Stomach (tissue), 8 donors: ENCODE measurements at regions not wholly inside any gene's neighbourhood (a gene's known extent, or its start where the extent isn't known, plus 50 kb on each side); places are given as distances from the start of the nearest gene placed in this dataset.

Source experiments
- DNase-seq, 2 donors: peaks; one replicate each; pipeline versions ENCODE4 v3.0.0 to v3.0.0-alpha.2; 2013 to 2019
- H3K27ac ChIP-seq, 5 donors: fragments of 200-600 bp in 4 of 5; sonication (generic) in 4 of 5; one replicate each; pipeline ENCODE4 v1.5.1; 2013 to 2019; ENCODE audit warnings: mild to moderate bottlenecking in 1 of 5, moderate library complexity in 1 of 5
- H3K27me3 ChIP-seq, 3 donors: fragments of 200-600 bp; sonication (generic); one replicate each; pipeline ENCODE4 v1.5.1; 2017 to 2019; ENCODE audit warnings: mixed run types in 1 of 3
- H3K36me3 ChIP-seq, 4 donors: fragments of 200-600 bp; sonication (generic); 1 replicate in 3 of 4; 2 replicates in 1 of 4; pipeline ENCODE4 v1.5.1; 2016 to 2019
- H3K4me1 ChIP-seq, 4 donors: fragments of 200-600 bp; sonication (generic); one replicate each; pipeline ENCODE4 v1.5.1; 2016 to 2019
- H3K4me3 ChIP-seq, 4 donors: fragments of 200-600 bp; sonication (generic) in 3 of 4; one replicate each; pipeline ENCODE4 v1.5.1; 2016 to 2019; ENCODE audit warnings: mild to moderate bottlenecking in 1 of 4
- H3K9me3 ChIP-seq, 4 donors: fragments of 200-600 bp; sonication (generic); one replicate each; pipeline ENCODE4 v1.5.1; 2016 to 2019
- EP300 ChIP-seq: sonication (generic); formaldehyde crosslinking; IDR thresholded peaks from one replicate; pipeline ENCODE4 v1.6.1; 2017; ENCODE audit warnings: antibody characterized with exemption
- POLR2A ChIP-seq, 4 donors: fragments of 450-650 bp; IDR thresholded peaks; one replicate each; pipeline ENCODE4 v1.6.1; 2016; ENCODE audit warnings: antibody characterized with exemption in 4 of 4, control low read depth in 2 of 4, mild to moderate bottlenecking in 1 of 4, moderate library complexity in 1 of 4
- POLR2AphosphoS5 ChIP-seq, 3 donors: sonication (generic); formaldehyde crosslinking; IDR thresholded peaks; one replicate each; pipeline ENCODE4 v1.6.1; 2016; ENCODE audit warnings: antibody characterized with exemption in 3 of 3
- WGBS, 5 donors: extraction: QIAGEN DNeasy Blood & Tissue Kit in 3 of 5; methylation state at CpG; one replicate each; pipeline versions ENCODE4 v1.1.5 to v1.1.7; 2013 to 2018; 5-methylcytosine and 5-hydroxymethylcytosine counted together
- intact Hi-C: fragments of 100-400 bp; cut with DNase I; formaldehyde crosslinking; loops from one replicate; pipeline ENCODE4 v1.15.1; 2023; ENCODE audit warnings: low total_unique reads
- TF ChIP-seq, protein P1 (sequence below), 7 experiments: fragments of 450-650 bp in 4 of 7; fragments of 200-600 bp in 3 of 7; sonication (generic) in 3 of 7; IDR thresholded peaks; one replicate each; pipeline ENCODE4 v1.5.1; 2016 to 2019; ENCODE audit warnings: antibody characterized with exemption in 7 of 7, control low read depth in 2 of 7, mild to moderate bottlenecking in 1 of 7
- donor health status: healthy with polysubstance abuse.
- donor health status: Bipolar disorder and iron deficiency.
- donor health status: healthy.

DNA sequence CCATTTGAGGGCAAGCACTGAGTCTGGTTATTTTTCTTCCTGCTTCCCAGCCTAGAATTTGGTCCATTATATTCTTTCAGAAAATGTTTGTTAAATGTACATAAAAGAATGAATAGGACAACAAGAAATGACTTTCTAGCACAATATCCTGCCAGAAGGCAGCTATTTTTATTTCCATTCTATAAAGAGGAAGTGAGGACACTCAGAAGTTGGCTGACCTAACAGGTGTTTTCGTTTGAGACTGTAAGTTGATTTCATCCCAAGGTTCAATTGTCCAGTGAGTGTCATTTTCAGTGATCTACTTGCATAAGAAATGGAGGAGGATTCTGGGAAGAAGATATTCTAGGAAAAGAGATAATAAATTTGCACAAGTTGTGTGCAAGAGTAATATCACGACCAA lies 191.9 kb upstream of the POU1F1 start:
- Histone ChIP-seq H3K4me1 (no peaks in the 10 kb centered on the region), H3K9me3 (peaks cover 0 to 10% (median 3%) of the 10 kb centered on the region in 4 donors), H3K36me3 (no peaks in the 10 kb centered on the region), H3K27me3 (no peaks in the 10 kb centered on the region), H3K4me3 (no peak overlapping the region), H3K27ac (no peak overlapping the region)
- intact Hi-C loops: no loop called here
- DNase-seq: no peak
- WGBS, 5 donors: 22 to 41% (median 36%) methylated on average over 2 of the region's 2 CpGs
- no peak for TF ChIP-seq EP300
- TF ChIP-seq, protein P1, sequence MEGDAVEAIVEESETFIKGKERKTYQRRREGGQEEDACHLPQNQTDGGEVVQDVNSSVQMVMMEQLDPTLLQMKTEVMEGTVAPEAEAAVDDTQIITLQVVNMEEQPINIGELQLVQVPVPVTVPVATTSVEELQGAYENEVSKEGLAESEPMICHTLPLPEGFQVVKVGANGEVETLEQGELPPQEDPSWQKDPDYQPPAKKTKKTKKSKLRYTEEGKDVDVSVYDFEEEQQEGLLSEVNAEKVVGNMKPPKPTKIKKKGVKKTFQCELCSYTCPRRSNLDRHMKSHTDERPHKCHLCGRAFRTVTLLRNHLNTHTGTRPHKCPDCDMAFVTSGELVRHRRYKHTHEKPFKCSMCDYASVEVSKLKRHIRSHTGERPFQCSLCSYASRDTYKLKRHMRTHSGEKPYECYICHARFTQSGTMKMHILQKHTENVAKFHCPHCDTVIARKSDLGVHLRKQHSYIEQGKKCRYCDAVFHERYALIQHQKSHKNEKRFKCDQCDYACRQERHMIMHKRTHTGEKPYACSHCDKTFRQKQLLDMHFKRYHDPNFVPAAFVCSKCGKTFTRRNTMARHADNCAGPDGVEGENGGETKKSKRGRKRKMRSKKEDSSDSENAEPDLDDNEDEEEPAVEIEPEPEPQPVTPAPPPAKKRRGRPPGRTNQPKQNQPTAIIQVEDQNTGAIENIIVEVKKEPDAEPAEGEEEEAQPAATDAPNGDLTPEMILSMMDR (IDR thresholded peaks at IDR 0.05): no peak
- TF ChIP-seq POLR2A (IDR thresholded peaks at IDR 0.05): no peak
- no peak for TF ChIP-seq POLR2AphosphoS5 (IDR thresholded peaks at IDR 0.05)

- no peaks in the 10 kb centered on the region for H3K36me3 ChIP-seq
- no peak overlapping the region for H3K4me3 ChIP-seq
- intact Hi-C loops: no loop called here
- TF ChIP-seq POLR2A (IDR thresholded peaks at IDR 0.05): no peak
- TF ChIP-seq, protein P1 (IDR thresholded peaks at IDR 0.05): no peak
- no peak for TF ChIP-seq EP300
- TF ChIP-seq POLR2AphosphoS5 (IDR thresholded peaks at IDR 0.05): no peak
- no peak overlapping the region for H3K27ac ChIP-seq
- peaks cover 0 to 6% (median 3%) of the 10 kb centered on the region in 4 donors for H3K9me3 ChIP-seq
- no peaks in the 10 kb centered on the region for H3K4me1 ChIP-seq
- no peaks in the 10 kb centered on the region for H3K27me3 ChIP-seq
- DNase-seq: no peak
These were observed 185.8 kb upstream of the POU1F1 start for GRCh38 chr3:87462228-87462627.

DNA sequence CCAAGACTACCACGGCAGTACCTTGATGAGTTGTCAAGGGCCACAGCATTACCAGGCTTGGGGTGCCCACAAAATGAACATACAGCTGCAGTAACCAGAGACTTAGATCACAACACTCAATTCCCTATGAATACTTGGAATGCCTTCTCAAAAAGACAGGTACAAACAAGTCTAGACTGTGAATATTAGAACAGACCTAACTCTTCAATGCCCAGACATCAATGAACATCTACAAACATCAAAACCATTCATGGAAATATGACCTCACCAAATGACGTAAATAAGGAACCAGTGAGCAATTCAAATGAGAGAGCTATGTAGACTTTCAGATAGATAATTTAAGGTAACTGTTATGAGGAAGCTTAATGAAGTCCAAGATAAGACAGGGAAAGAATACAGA lies 185.1 kb upstream of the POU1F1 start:
- Histone ChIP-seq H3K4me1 (no peaks in the 10 kb centered on the region), H3K36me3 (no peaks in the 10 kb centered on the region), H3K9me3 (peaks cover 0 to 6% (median 3%) of the 10 kb centered on the region in 4 donors), H3K27me3 (no peaks in the 10 kb centered on the region), H3K4me3 (no peak overlapping the region), H3K27ac (no peak overlapping the region)
- no peak for DNase-seq
- 65 to 83% (median 80%) methylated on average over 2 of the region's 2 CpGs for WGBS, 5 donors
- intact Hi-C loops: no loop called here
- TF ChIP-seq POLR2AphosphoS5 (IDR thresholded peaks at IDR 0.05) (no peak), EP300 (no peak), POLR2A (IDR thresholded peaks at IDR 0.05) (no peak)
- TF ChIP-seq, protein P1 (IDR thresholded peaks at IDR 0.05): no peak

- intact Hi-C loops: no loop called here
- Histone ChIP-seq H3K4me1 (no peaks in the 10 kb centered on the region), H3K27me3 (no peaks in the 10 kb centered on the region), H3K27ac (no peak overlapping the region), H3K9me3 (peaks cover 0 to 4% (median 2%) of the 10 kb centered on the region in 4 donors), H3K36me3 (no peaks in the 10 kb centered on the region), H3K4me3 (no peak overlapping the region)
- TF ChIP-seq POLR2A (IDR thresholded peaks at IDR 0.05): no peak
- no peak for TF ChIP-seq POLR2AphosphoS5 (IDR thresholded peaks at IDR 0.05)
- TF ChIP-seq, protein P1 (IDR thresholded peaks at IDR 0.05): no peak
- TF ChIP-seq EP300: no peak
- WGBS, 5 donors: 61 to 76% (median 70%) methylated on average over 3 of the region's 3 CpGs
- DNase-seq: no peak
These were observed 184.7 kb upstream of the POU1F1 start for GRCh38 chr3:87461036-87461435.
